Erythroblast (primary cell): ENCODE measurements at regions not wholly inside any gene's neighbourhood (a gene's known extent, or its start where the extent isn't known, plus 50 kb on each side); places are given as distances from the start of the nearest gene placed in this dataset.

ENCODE experiments used
- GATA1 ChIP-seq: IDR thresholded peaks from 2 replicates; pipeline ENCODE4 v1.6.1; 2011; ENCODE audit warnings: low read depth, mild to moderate bottlenecking, control low read depth, low read length, moderate library complexity
- POLR2A ChIP-seq: IDR thresholded peaks from 2 replicates; pipeline ENCODE4 v1.6.1; 2011; ENCODE audit warnings: mild to moderate bottlenecking, low read length

DNA sequence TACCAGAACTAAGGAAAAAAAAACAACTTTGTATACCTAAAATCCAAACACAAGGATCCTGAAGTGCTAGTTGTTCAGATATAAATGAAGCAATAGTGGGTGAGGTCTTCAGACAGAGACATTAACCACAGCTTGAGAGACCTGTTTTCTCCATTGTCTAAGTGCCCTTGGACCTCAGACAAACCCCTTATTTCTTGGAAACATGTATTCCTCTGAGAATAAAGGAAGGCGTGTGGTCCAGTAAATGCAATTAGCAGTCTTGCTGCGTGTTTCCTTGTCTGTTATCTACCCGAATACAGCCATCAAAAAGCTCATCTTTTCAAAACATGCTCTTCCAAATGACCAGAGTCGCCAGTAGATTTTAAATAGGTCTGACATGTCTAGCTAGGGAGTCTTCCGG, 291.1 kb upstream of the NFIA start:
- TF ChIP-seq POLR2A (no peak), GATA1 (no peak)
